DMS53 treated with DMSO at 0.1 percent for 48 hours (cell line): ENCODE measurements at regions not wholly inside any gene's neighbourhood (a gene's known extent, or its start where the extent isn't known, plus 50 kb on each side); places are given as distances from the start of the nearest gene placed in this dataset.
"Not testable (repeated sequence)": the region's sequence is repeated elsewhere in the genome, so short reads cannot be mapped to it uniquely, and the experiment has no call there.

Source experiments
- DNase-seq: peaks from one replicate; lab custom pipeline; 2025; ENCODE audit not compliant: unreplicated experiment; lab: John Stamatoyannopoulos, UW

DNA sequence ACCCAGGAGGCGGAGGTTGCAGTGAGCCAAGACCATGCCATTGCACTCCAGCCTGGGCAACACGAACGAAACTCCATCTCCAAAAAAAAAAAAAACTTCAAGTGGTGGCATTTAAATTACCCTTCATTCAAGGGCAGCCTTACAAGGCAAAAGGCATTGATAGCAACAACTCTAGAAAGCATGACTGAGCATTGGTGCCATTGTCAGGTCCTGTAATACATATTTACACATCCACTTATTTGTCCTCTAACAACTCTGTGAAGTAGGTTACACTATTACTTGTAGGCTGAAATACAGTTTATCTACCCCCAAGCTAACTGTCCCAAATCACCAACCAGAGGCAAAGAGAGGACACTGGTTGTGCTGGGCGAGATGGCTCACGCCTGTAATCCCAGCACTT is 52.7 kb upstream of the LARP1 start:
- DNase-seq, result no peak

GRCh38 chr5:154701725-154702124 is 53.5 kb upstream of the LARP1 start:
- not testable (repeated sequence) for DNase-seq

DNA sequence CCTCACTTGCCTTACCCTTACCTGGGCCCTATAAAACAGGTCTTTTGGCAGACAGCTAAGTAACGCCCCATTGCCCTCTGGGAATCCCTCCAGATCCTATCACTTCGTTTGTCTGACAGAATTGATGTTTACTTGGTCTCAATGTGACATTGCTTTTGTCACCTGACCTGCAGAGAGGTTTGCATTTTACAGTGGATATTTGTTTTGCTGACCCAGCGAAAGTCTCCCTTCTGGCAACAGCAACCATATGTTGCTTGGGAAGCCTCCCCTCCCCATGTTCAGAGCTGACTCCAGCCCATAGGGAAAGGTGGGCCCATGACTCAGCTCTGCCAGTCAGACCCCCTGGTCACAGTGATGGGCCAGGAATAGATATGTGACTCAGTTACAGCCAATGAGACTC is 54.0 kb upstream of the LARP1 start:
- peak; percentile 47 for DNase-seq

DNA sequence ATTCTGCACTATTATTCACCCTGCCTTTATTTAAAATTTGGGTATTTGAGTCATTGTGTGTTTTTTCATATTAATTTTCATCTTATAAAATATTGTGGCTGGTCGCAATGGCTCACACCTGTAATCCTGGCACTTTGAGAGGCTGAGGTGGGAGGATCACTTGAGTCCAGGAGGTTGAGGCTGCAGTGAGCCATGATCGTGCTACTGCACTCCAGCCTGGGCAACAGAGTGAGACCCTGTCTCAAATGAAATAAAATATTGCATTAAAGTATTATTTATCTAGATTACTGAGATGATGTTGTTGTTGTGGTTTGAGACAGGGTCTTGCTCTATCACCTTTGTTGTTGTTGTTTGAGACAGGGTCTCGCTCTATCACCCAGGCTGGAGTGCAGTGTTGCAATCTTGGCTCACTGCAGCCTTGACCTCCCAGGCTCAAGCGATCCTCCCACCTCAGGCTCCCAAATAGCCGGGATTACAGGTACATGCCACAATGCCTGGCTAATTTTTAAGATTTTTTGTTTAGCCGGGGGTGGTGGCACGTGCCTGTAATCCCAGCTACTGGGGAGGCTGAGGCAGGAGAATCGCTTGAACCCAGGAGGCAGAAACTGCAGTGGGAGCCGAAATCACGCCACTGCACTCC is 54.8 kb upstream of the LARP1 start:
- not testable (repeated sequence) for DNase-seq

DNA sequence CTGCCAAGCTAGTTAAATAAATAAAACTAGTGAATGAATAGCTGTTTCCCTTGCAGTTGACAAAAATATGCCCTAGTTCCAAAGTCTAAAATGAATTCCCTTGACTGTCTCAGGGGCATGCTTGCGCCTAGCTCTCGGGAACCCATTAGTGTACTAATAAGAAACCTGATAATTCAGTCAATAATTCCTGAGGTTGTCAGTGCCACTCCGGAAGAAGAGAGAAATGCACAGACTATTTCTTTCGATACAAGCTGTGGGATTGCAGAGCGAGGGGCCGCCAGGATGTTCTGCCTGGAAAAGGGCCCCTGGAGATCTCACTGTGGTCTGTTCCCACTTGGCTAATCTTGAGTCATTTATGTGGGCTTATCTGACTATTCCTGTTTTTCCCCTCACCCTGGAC is 56.4 kb upstream of the LARP1 start:
- DNase-seq, result no peak

DNA sequence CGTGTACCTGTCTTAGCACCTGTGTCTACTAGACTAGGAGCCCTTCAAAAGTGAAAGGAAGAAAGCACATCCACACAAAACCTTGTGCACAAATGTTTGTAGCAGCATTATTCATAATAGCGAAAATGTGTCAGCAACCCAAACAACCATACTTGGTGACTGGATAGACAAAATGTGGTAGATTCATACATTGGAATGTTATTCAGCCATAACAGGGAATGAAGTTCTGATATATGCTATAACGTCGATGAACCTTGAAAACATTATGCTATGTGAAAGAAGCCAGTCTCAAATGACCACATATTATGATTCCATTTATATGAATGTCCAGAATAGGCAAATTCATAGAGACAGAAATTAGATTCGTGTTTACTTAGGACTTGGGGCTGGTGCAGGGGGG is 57.8 kb upstream of the LARP1 start:
- no peak for DNase-seq

DNA sequence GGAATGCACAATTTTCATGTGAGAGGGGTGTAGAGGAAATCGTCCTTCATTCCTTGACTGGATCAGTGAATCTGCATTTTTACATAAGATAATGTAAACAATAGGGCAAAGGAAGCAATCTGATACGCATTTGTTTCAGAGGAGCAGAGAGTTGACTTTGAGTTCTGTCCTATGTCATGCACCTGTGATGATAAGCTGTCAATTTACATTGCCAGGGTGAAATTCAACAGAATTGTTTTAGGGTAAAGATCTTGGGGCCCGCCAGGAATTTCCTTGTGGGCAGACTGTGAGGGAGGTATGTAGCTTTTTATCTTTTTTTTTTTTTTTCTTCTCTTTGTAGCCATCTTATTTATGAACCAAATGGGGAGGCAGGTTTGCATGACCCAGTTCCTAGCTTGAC is 58.3 kb upstream of the LARP1 start:
- no peak for DNase-seq

DNA sequence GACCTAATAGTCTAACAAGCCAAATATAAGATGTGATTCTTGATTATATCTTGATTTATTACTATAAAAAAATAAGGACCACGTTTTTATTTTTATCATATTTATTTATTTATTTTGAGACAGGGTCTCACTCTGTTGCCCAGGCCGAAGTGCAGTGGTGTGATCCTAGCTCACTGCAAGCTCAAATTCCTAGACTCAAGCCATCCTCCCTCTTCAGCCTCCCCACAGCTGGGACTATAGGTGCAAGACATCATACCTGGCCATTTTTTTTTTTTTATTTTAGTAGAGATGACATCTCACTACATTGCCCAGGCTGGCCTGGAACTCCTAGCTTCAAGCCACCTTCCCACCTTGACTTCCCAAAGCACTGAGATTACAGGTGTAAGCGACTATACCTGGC is 61.0 kb upstream of the LARP1 start:
- no peak for DNase-seq

- no peak for DNase-seq
These were observed 64.7 kb upstream of the LARP1 start for GRCh38 chr5:154690488-154690887.

DNA sequence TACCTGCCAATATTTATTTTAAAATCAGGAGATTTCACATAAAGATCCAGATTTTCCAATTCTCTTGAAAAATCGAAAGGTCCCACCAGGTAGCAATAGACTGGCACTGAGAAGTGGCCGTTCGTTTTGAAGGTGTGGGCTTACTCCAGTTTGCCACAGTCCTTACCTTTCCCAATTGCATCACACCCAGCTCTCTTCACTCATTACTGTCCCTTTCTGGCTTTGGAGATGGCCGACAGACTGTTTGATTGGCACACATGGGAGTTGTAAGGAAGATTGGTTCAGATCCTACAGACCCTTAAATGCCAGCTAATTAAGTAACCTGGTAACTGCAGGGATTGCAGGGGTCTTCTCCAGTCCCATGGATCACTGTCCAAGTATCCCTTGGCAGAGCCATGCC is 68.7 kb upstream of the LARP1 start:
- DNase-seq, result no peak

DNA sequence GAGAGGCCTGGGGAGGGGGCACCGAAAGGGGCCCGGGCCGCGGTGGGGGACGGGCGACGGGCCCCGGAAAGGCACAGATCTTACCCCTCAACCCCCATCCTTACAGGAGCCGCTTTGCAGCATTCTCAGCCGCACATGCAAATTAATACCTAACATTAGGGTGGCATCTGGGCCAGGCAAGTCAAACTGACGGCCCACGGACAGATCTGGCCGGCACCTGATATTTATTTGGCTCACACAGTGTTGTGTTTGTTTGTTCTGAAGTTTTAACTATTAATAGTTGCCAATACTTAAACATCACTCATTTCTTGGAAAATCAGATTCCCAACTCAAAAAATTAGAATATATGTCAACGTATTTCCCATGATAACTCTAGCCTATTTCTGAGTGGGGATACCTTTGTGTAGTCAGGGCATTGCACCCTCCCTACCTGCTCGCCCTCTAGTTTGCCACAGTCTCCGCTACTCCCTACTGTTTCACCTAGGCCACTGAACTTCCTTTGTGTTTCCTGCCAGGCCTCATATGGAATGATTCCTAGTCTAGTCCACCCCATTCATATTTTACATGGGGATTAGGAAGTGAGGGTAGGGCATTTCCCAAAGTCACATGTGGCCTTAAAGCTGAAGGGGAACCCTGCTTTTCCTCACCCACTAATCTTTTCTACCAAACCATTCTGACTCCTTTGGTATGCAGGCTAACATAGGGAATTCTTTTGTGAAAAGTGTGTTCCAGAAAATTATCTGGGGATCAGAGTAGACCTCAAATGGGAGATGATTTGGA is 71.9 kb upstream of the LARP1 start:
- DNase-seq, result no peak

- no peak for DNase-seq
These were observed 75.7 kb upstream of the LARP1 start for GRCh38 chr5:154679501-154679900.

GRCh38 chr5:154677921-154678320 is 77.3 kb upstream of the LARP1 start:
- DNase-seq, result no peak

DNA sequence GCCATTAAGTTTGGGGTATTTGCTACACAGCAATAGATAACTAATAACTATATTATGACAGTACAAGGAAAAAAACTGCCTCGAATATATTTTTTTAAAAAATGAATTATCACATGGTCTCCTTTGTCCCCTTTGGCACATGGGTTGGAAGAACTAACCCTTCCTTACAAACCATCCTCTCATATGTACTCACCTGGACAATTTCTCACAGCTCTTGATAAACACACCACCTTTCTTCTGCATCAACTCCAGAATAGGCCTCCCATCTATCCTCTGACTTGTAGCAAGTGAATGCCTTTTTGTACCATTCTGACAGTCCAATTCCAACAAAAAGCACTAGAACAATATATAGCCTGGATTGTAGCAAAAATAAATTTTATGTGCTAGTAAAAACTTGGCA is 78.7 kb upstream of the LARP1 start:
- DNase-seq, result no peak

GRCh38 chr5:154674029-154674428 is 81.1 kb upstream of the LARP1 start:
- no peak for DNase-seq

DNA sequence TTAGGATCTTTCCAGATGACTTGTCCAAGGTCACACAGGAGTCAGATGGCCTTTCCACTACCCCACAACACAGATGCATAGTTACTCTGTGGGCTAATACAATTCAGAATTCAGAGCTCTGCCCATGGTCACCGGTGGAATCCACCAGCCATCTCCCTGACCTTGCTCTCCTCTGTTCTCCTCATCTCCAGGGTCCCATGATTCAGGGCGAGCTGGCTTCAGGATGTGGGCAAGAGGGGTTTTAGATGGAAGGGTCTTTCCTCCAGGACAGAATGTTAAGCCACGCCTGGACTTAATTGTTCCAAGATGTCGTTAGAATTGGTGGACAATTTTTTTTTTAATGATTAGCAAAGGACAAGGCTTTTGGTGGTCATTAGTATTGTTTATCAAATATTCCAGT is 81.7 kb upstream of the LARP1 start:
- no peak for DNase-seq

DNA sequence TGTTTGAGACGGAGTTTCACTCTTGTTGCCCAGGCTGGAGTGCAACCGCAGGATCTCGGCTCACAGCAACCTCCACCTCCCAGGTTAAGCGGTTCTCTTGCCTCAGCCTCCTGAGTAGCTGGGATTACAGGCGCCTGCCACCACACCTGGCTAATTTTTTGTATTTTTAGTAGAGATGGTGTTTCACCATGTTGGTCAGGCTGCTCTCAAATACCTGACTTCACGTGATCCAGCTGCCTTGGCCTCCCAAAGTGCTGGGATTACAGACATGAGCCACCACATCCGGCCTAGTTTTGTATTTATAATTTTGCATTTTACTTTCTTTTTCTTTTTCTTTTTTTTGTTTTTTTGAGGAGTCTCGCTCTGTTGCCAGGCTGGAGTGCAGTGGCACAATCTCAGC is 85.3 kb upstream of the LARP1 start:
- DNase-seq, result not testable (repeated sequence)

DNA sequence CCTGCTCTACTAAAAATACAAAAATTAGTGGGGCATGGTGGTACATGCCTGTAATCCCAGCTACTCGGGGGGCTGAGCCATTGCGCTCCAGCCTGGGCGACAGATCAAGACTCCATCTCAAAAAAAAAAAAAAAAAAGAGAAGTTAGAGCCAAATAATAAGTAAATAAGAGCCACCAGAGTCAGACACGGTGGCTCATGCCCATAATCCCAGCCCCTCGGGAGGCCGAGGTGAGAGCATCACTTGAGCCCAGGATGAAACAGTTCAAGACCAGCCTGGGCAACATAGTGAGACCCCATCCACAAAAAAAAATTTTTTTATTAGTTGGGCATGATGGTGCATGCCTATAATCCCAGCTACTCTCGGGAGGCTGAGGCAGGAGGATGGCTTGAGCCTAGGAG is 85.8 kb upstream of the LARP1 start:
- DNase-seq, result no peak

DNA sequence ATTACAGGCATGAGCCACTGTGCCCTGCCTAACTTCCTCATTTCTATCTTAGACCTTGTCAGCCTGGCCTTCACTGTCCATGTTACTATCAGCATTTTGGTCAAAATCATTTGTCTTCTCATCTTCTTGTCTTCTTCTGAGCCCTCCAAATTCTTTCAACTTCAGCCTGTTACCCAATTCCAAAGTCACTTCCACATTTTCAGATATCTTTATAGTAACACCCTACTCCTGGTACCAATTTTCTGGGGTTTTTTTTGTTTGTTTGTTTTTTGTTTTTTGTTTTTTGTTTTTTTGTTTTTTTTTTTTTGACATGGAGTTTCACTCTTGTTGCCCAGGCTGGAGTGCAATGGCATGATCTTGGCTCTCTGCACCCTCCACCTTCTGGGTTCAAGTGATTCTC is 90.3 kb upstream of the LARP1 start:
- DNase-seq, result no peak

DNA sequence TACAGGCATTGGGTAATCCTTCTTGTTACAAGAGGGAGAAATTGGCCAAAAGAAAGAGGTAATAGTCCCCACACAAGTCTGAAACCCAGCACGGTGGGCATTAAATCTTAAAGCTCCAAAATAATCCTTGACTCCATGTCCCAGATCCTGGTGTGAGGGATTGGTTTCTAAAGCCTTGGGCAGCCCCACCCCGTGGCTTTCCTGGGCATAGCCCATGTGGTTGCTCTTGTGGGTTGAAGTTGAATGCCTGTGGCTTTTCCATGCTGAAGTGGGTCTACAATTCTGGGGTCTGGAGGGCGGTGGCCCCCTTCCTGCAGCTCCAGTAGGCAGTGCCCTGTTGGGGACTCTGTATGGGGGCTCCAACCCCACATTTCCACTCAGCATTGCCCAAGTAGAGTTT is 91.8 kb upstream of the LARP1 start:
- DNase-seq, result no peak

GRCh38 chr5:154654486-154655371 is 100.4 kb upstream of the LARP1 start:
- DNase-seq, result no peak
